A673 (cell line): ENCODE measurements at regions not wholly inside any gene's neighbourhood (a gene's known extent, or its start where the extent isn't known, plus 50 kb on each side); places are given as distances from the start of the nearest gene placed in this dataset.

Experiments used
- EZH2 ChIP-seq: fragments of 200-600 bp; sonication (generic); IDR thresholded peaks from 2 replicates; pipeline ENCODE4 v1.6.1; 2017; ENCODE audit warnings: borderline replicate concordance, low read depth, mild to moderate bottlenecking, mixed read lengths, antibody characterized with exemption, low read length; ENCODE audit not compliant: poor library complexity, severe bottlenecking
- TF ChIP-seq, protein P1 (sequence below): fragments of 300-800, 200-600 bp; sonication (generic); conservative IDR thresholded peaks from 2 replicates; pipeline ENCODE4 v1.5.1; 2017; ENCODE audit warnings: low read depth, mild to moderate bottlenecking, antibody characterized with exemption, low read length, moderate library complexity, mixed read lengths

DNA sequence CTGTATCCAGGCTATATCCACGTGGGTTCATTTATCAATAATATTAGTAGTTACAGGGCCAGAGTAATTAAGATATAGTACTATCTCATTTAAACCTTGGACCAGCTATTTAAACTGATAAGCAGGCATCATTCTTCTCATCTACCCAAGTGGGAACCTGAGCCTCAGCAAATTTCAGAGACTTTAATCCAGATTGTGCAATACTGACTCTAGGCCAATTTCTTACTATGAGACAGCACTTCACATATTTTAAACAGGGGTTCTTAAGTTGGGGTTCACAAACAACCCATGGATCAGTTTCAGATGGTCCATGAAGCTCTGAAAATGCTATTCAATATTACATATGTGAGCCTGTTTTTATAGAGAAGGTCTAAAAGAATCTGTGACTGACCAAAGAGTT is 302.7 kb upstream of the PSMD7 start:
- TF ChIP-seq, protein P1, sequence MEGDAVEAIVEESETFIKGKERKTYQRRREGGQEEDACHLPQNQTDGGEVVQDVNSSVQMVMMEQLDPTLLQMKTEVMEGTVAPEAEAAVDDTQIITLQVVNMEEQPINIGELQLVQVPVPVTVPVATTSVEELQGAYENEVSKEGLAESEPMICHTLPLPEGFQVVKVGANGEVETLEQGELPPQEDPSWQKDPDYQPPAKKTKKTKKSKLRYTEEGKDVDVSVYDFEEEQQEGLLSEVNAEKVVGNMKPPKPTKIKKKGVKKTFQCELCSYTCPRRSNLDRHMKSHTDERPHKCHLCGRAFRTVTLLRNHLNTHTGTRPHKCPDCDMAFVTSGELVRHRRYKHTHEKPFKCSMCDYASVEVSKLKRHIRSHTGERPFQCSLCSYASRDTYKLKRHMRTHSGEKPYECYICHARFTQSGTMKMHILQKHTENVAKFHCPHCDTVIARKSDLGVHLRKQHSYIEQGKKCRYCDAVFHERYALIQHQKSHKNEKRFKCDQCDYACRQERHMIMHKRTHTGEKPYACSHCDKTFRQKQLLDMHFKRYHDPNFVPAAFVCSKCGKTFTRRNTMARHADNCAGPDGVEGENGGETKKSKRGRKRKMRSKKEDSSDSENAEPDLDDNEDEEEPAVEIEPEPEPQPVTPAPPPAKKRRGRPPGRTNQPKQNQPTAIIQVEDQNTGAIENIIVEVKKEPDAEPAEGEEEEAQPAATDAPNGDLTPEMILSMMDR = no peak
- no peak for TF ChIP-seq EZH2
